C4-2B (cell line): ENCODE measurements at regions not wholly inside any gene's neighbourhood (a gene's known extent, or its start where the extent isn't known, plus 50 kb on each side); places are given as distances from the start of the nearest gene placed in this dataset.
"Not testable (repeated sequence)": the region's sequence is repeated elsewhere in the genome, so short reads cannot be mapped to it uniquely, and the experiment has no call there.

Experiments used
- H3K27ac ChIP-seq: fragments of 450-650 bp; 2 replicates; pipeline ENCODE4 v1.5.1; 2017
- ZFX ChIP-seq: fragments of 450-650 bp; IDR thresholded peaks from 2 replicates; pipeline ENCODE4 v1.6.1; 2017
- TF ChIP-seq, protein P1 (sequence below): fragments of 450-650 bp; conservative IDR thresholded peaks from 2 replicates; pipeline ENCODE4 v1.5.1; 2017; ENCODE audit warnings: mild to moderate bottlenecking

- TF ChIP-seq, protein P1, sequence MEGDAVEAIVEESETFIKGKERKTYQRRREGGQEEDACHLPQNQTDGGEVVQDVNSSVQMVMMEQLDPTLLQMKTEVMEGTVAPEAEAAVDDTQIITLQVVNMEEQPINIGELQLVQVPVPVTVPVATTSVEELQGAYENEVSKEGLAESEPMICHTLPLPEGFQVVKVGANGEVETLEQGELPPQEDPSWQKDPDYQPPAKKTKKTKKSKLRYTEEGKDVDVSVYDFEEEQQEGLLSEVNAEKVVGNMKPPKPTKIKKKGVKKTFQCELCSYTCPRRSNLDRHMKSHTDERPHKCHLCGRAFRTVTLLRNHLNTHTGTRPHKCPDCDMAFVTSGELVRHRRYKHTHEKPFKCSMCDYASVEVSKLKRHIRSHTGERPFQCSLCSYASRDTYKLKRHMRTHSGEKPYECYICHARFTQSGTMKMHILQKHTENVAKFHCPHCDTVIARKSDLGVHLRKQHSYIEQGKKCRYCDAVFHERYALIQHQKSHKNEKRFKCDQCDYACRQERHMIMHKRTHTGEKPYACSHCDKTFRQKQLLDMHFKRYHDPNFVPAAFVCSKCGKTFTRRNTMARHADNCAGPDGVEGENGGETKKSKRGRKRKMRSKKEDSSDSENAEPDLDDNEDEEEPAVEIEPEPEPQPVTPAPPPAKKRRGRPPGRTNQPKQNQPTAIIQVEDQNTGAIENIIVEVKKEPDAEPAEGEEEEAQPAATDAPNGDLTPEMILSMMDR = no peak
- no peak for TF ChIP-seq ZFX
- no peak overlapping the region for H3K27ac ChIP-seq
Observed at GRCh38 chr10:3564346-3565002, 220.5 kb downstream of the KLF6 start.

GRCh38 chr10:3563298-3563697, 221.7 kb downstream of the KLF6 start:
- no peak overlapping the region for H3K27ac ChIP-seq
- no peak for TF ChIP-seq ZFX
- TF ChIP-seq, protein P1 = no peak

- H3K27ac ChIP-seq = not testable (repeated sequence)
Observed at GRCh38 chr10:3560628-3561027, 224.4 kb downstream of the KLF6 start.

DNA sequence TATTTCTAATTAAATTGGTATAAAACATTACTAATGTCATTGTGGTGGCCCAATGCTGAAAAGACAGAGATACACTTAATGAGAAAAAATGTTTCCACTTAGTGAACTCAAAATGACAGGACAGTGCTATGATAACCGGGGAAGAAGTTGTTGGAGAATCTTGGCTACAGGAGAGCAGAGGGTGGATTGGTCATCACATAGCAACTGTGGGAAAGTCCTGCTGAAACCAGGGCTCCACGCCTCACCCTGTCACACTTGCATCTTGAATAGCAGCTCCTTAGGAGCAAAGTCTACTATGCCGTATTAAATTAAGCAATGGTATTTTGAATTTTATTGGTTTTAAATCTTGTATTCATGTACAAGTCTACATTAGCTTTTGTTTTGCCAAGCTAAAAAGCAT, 225.5 kb downstream of the KLF6 start:
- TF ChIP-seq, protein P1 = no peak
- TF ChIP-seq ZFX = no peak
- H3K27ac ChIP-seq = no peak overlapping the region

- no peak overlapping the region for H3K27ac ChIP-seq
- no peak for TF ChIP-seq ZFX
- TF ChIP-seq, protein P1 = no peak
Observed at GRCh38 chr10:3559011-3559410, 226.0 kb downstream of the KLF6 start.

GRCh38 chr10:3556191-3557017, 228.6 kb downstream of the KLF6 start:
- not testable (repeated sequence) for H3K27ac ChIP-seq

- H3K27ac ChIP-seq = no peak overlapping the region
- no peak for TF ChIP-seq ZFX
- TF ChIP-seq, protein P1 = no peak
Observed at GRCh38 chr10:3554121-3554522, 230.9 kb downstream of the KLF6 start.

DNA sequence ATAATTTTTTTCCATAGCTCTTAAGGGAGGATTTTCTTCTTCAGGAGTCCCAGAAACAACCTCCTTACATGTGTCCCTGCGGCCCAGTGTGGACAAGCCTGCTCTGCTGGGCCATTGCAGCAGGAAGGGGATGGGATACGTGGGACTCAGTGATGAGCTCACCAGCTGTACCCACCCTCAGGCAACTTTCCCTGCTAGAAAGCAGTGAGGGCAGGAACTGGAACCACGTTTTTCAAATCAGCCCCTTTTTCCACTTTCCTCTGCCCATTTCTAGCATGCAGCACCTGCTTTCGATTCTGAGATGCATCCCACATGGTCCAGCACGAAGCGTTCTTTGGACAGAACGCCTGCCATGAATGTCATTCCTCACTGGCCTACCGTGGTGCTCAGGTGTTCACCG, 232.7 kb downstream of the KLF6 start:
- TF ChIP-seq ZFX = no peak
- TF ChIP-seq, protein P1 = no peak
- no peak overlapping the region for H3K27ac ChIP-seq
